ENCODE measurements at regions not wholly inside any gene's neighbourhood (a gene's known extent, or its start where the extent isn't known, plus 50 kb on each side); places are given as distances from the start of the nearest gene placed in this dataset.
A peak's percentile ranks its signal among the peaks of the same experiment; 100 is the strongest.

- DNase-seq (ENCODE audit: low spot score) = no peak
These were observed 349.9 kb downstream of the PTPRU start for GRCh38 chr1:29586215-29586614.

GRCh38 chr1:29585656-29586055 is 349.3 kb downstream of the PTPRU start:
- no peak for DNase-seq (ENCODE audit: low spot score)

- DNase-seq (ENCODE audit: low spot score) = no peak
These were observed 348.9 kb downstream of the PTPRU start for GRCh38 chr1:29585201-29585600.

- DNase-seq (ENCODE audit: low spot score) = no peak
These were observed 348.5 kb downstream of the PTPRU start for GRCh38 chr1:29584776-29585175.

GRCh38 chr1:29584362-29584761 is 348.0 kb downstream of the PTPRU start:
- DNase-seq (ENCODE audit: low spot score) = no peak

- no peak for DNase-seq (ENCODE audit: low spot score)
These were observed 347.4 kb downstream of the PTPRU start for GRCh38 chr1:29583727-29584126.

- DNase-seq (ENCODE audit: low spot score) = no peak
These were observed 344.9 kb downstream of the PTPRU start for GRCh38 chr1:29581256-29581655.

- no peak for DNase-seq (ENCODE audit: low spot score)
These were observed 343.6 kb downstream of the PTPRU start for GRCh38 chr1:29579821-29580425.

GRCh38 chr1:29577512-29577911 is 341.2 kb downstream of the PTPRU start:
- DNase-seq (ENCODE audit: low spot score) = no peak

GRCh38 chr1:29576510-29576909 is 340.2 kb downstream of the PTPRU start:
- DNase-seq (ENCODE audit: low spot score) = no peak

GRCh38 chr1:29575826-29576225 is 339.5 kb downstream of the PTPRU start:
- peak; percentile 51 for DNase-seq (ENCODE audit: low spot score)

- DNase-seq (ENCODE audit: low spot score) = no peak
These were observed 339.0 kb downstream of the PTPRU start for GRCh38 chr1:29575277-29575676.

GRCh38 chr1:29574871-29575270 is 338.5 kb downstream of the PTPRU start:
- DNase-seq (ENCODE audit: low spot score) = no peak

- peak; percentile 17 for DNase-seq (ENCODE audit: low spot score)
These were observed 333.8 kb downstream of the PTPRU start for GRCh38 chr1:29569971-29570634.

GRCh38 chr1:29567257-29567656 is 330.9 kb downstream of the PTPRU start:
- DNase-seq (ENCODE audit: low spot score) = no peak

- DNase-seq (ENCODE audit: low spot score) = no peak
These were observed 329.2 kb downstream of the PTPRU start for GRCh38 chr1:29565490-29565889.

- no peak for DNase-seq (ENCODE audit: low spot score)
These were observed 327.2 kb downstream of the PTPRU start for GRCh38 chr1:29563571-29563970.

- DNase-seq (ENCODE audit: low spot score) = no peak
These were observed 326.8 kb downstream of the PTPRU start for GRCh38 chr1:29563092-29563491.

- DNase-seq (ENCODE audit: low spot score) = no peak
These were observed 322.7 kb downstream of the PTPRU start for GRCh38 chr1:29559056-29559455.

GRCh38 chr1:29557701-29558600 is 321.6 kb downstream of the PTPRU start:
- DNase-seq (ENCODE audit: low spot score) = no peak

- DNase-seq (ENCODE audit: low spot score) = no peak
These were observed 320.7 kb downstream of the PTPRU start for GRCh38 chr1:29557066-29557465.

GRCh38 chr1:29556657-29557056 is 320.3 kb downstream of the PTPRU start:
- no peak for DNase-seq (ENCODE audit: low spot score)

- DNase-seq (ENCODE audit: low spot score) = no peak
These were observed 318.8 kb downstream of the PTPRU start for GRCh38 chr1:29555043-29555620.

Data from COLO829 (cell line).